ENCODE measurements at regions not wholly inside any gene's neighbourhood (a gene's known extent, or its start where the extent isn't known, plus 50 kb on each side); places are given as distances from the start of the nearest gene placed in this dataset.

- no peaks in the 10 kb centered on the region for H3K79me1 ChIP-seq (ENCODE audit: insufficient read depth, low read depth, low read length, poor library complexity, severe bottlenecking)
- H3K79me2 ChIP-seq (ENCODE audit: insufficient read depth, low read length), result no peaks in the 10 kb centered on the region
- no peaks in the 10 kb centered on the region for H3K9me3 ChIP-seq (ENCODE audit: control insufficient read depth, low read depth, low read length)
- no peak overlapping the region for H3K27ac ChIP-seq (ENCODE audit: insufficient read length, low read depth, low read length)
- H3K18ac ChIP-seq (ENCODE audit: insufficient read length, low read depth, low read length), result no peak overlapping the region
- H3K9ac ChIP-seq (ENCODE audit: extremely low read depth, insufficient read length, low read length), result no peak overlapping the region
- H3K23me2 ChIP-seq (ENCODE audit: insufficient read length, low read depth, low read length, poor library complexity, severe bottlenecking), result no peaks in the 10 kb centered on the region
- H3K4me1 ChIP-seq (ENCODE audit: insufficient read depth, low read length), result peaks cover 17% of the 10 kb centered on the region; the same call in 1 of the 2 replicates
- Mint-ChIP-seq H3K27ac (no peak overlapping the region), H3K27me3 (ENCODE audit: low read depth) (no peaks in the 10 kb centered on the region), H3K36me3 (ENCODE audit: insufficient read depth in 1 of 3, low read depth in 3 of 3) (peaks cover 5 to 10% (median 9%) of the 10 kb centered on the region in 3 experiments), H3K4me1 (peaks cover 37 to 46% of the 10 kb centered on the region in 2 experiments), H3K9me3 (peaks cover 66 to 67% of the 10 kb centered on the region in 2 experiments), H3K4me3 (no peak overlapping the region)
- H4K5ac ChIP-seq (ENCODE audit: insufficient read length, low read depth, low read length), result no peak overlapping the region
- H3K4me2 ChIP-seq (ENCODE audit: insufficient read depth, insufficient read length, low read length), result no peak overlapping the region
- H4K8ac ChIP-seq (replicated peaks; ENCODE audit: insufficient read length, low read depth, low read length), result no peak overlapping the region
- H2BK120ac ChIP-seq (ENCODE audit: low read depth, low read length, poor library complexity, severe bottlenecking), result no peak overlapping the region
- H2BK20ac ChIP-seq (ENCODE audit: low read depth, low read length, poor library complexity, severe bottlenecking), result no peak overlapping the region
- no peak overlapping the region for H2AFZ ChIP-seq (ENCODE audit: low read length)
- H4K20me1 ChIP-seq (ENCODE audit: control insufficient read depth, insufficient read depth, insufficient read length), result no peaks in the 10 kb centered on the region
- no peak for DNase-seq
- no peak overlapping the region for H2BK15ac ChIP-seq (ENCODE audit: low read depth, low read length)
- H3K23ac ChIP-seq (ENCODE audit: insufficient read length, low read depth, low read length), result no peak overlapping the region
- no peaks in the 10 kb centered on the region for H3K27me3 ChIP-seq (ENCODE audit: insufficient read depth, low read length)
- no CpG with 5 or more reads among the region's 4 CpGs for WGBS (ENCODE audit: extremely low coverage, insufficient read length, low lambda C conversion rate)
- H3T11ph ChIP-seq (ENCODE audit: low read length), result no peak overlapping the region
- H4K91ac ChIP-seq (ENCODE audit: insufficient read length, low read depth, low read length), result no peak overlapping the region
- no peak overlapping the region for H2BK5ac ChIP-seq (ENCODE audit: insufficient read length, low read length)
- H2BK12ac ChIP-seq (ENCODE audit: insufficient read length, low read depth, low read length), result no peak overlapping the region
- no peak for TF ChIP-seq CTCF (conservative IDR thresholded peaks at IDR 0.05)
- no peak overlapping the region for H2AK5ac ChIP-seq (ENCODE audit: insufficient read length, low read length)
- no peak overlapping the region for H3K56ac ChIP-seq (ENCODE audit: insufficient read length, low read depth, low read length)
- no peak overlapping the region for H3K4ac ChIP-seq (ENCODE audit: low read depth, low read length)
- H3K14ac ChIP-seq (ENCODE audit: insufficient read depth, low read length), result no peak overlapping the region
These were observed 251.3 kb downstream of the BCOR start for GRCh38 chrX:39846460-39846859.

All from H9 (cell line).